GM12892 (cell line): ENCODE measurements at regions not wholly inside any gene's neighbourhood (a gene's known extent, or its start where the extent isn't known, plus 50 kb on each side); places are given as distances from the start of the nearest gene placed in this dataset.

ENCODE experiments used
- DNase-seq: peaks from one replicate; pipeline ENCODE4 v3.0.0; 2011; ENCODE audit not compliant: insufficient read length
- FAIRE-seq: peaks from 2 replicates; lab custom pipeline; 2011; peaks lifted over from hg19 to GRCh38; lab: Jason Lieb, UNC
- POLR2A ChIP-seq: IDR thresholded peaks from 2 replicates; pipeline ENCODE4 v1.6.1; 2011; ENCODE audit warnings: low read depth, low read length, control low read depth
- POLR2AphosphoS5 ChIP-seq: IDR thresholded peaks from 2 replicates; pipeline ENCODE4 v1.6.1; 2011; ENCODE audit warnings: low read depth, low read length, control low read depth
- TAF1 ChIP-seq: IDR thresholded peaks from 2 replicates; pipeline ENCODE4 v1.6.1; 2011; ENCODE audit warnings: low read depth, mild to moderate bottlenecking, control low read depth, low read length, borderline replicate concordance

GRCh38 chr2:3114406-3115185, 263.0 kb downstream of the EIPR1 start:
- no peak for FAIRE-seq
- no peak for DNase-seq
- no peak for TF ChIP-seq POLR2AphosphoS5
- TF ChIP-seq TAF1, result no peak
- no peak for TF ChIP-seq POLR2A

- FAIRE-seq (no peak), DNase-seq (no peak)
- TF ChIP-seq POLR2A, result no peak
- no peak for TF ChIP-seq POLR2AphosphoS5
- no peak for TF ChIP-seq TAF1
Measured at GRCh38 chr2:3113769-3114168, 263.8 kb downstream of the EIPR1 start.

- FAIRE-seq (no peak), DNase-seq (no peak)
- TF ChIP-seq POLR2AphosphoS5, result no peak
- TF ChIP-seq POLR2A, result no peak
- no peak for TF ChIP-seq TAF1
Measured at GRCh38 chr2:3113122-3113521, 264.5 kb downstream of the EIPR1 start.

DNA sequence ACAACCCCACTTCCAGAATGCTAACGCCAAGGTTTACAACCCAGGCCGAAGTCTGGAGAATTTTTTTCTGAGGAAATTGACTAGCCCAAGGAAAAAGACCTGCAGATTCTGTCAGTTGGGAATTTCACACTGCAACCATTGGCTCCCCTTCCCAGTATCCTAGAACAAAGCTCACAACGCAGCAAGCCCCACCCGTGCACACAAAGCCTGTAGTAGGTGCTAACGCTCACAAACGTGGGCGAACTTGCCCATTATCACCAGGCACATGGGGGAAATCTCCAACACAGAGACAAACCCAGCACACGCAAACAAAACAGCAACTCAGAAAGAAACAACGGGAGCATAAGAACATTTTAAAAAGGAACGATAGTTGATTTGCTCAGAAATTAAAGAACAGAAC, 265.1 kb downstream of the EIPR1 start:
- no peak for DNase-seq
- TF ChIP-seq POLR2A (no peak), POLR2AphosphoS5 (no peak), TAF1 (no peak)
- no peak for FAIRE-seq

GRCh38 chr2:3112131-3112530, 265.5 kb downstream of the EIPR1 start:
- TF ChIP-seq POLR2AphosphoS5 (no peak), TAF1 (no peak), POLR2A (no peak)
- FAIRE-seq (no peak), DNase-seq (no peak)

DNA sequence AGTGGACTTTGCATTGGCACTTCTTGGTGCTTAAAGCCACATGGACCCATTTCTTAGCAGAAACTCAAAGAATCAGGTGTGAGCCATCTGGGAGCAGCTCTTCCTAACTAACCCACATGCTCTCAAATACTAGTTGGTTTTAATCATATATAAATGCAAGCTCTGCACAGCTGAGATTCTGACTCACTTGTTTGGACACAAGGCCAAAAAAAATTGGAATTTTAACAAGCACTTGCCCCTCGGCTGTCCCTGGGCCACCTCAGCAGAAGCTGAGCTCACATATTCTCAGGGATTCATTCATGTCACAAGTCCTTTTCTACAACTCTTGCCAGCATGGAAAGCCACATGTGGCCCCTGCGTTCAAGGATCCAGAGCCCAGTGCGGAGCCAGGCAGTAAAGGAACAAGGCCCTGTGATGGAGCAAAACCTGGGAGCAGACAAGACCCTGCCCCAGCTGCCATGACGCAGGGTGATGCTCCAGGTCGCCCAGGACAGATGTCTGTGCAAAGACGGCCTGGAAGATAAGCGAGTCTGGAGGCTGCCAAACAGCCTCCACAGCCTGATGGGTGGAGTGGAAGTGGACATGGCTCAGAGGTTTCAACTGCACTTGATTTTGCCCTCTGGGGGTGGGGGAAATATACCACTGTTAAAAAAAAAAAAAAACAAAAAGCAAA, 266.5 kb downstream of the EIPR1 start:
- no peak for FAIRE-seq
- DNase-seq, result no peak
- no peak for TF ChIP-seq TAF1
- no peak for TF ChIP-seq POLR2AphosphoS5
- no peak for TF ChIP-seq POLR2A

GRCh38 chr2:3110555-3110954, 267.1 kb downstream of the EIPR1 start:
- FAIRE-seq (peak; percentile 56), DNase-seq (no peak)
- TF ChIP-seq POLR2A (no peak), POLR2AphosphoS5 (no peak), TAF1 (no peak)

- TF ChIP-seq POLR2A (no peak), POLR2AphosphoS5 (no peak), TAF1 (no peak)
- FAIRE-seq (no peak), DNase-seq (no peak)
Measured at GRCh38 chr2:3108710-3109702, 268.6 kb downstream of the EIPR1 start.

GRCh38 chr2:3108105-3108504, 269.5 kb downstream of the EIPR1 start:
- DNase-seq (no peak), FAIRE-seq (no peak)
- TF ChIP-seq POLR2AphosphoS5, result no peak
- TF ChIP-seq TAF1, result no peak
- no peak for TF ChIP-seq POLR2A

- TF ChIP-seq POLR2AphosphoS5 (no peak), TAF1 (no peak), POLR2A (no peak)
- no peak for DNase-seq
- no peak for FAIRE-seq
Measured at GRCh38 chr2:3107567-3107966, 270.1 kb downstream of the EIPR1 start.
